ENCODE measurements at regions not wholly inside any gene's neighbourhood (a gene's known extent, or its start where the extent isn't known, plus 50 kb on each side); places are given as distances from the start of the nearest gene placed in this dataset.
"Not testable (repeated sequence)": the region's sequence is repeated elsewhere in the genome, so short reads cannot be mapped to it uniquely, and the experiment has no call there.

- DNase-seq (ENCODE audit: low spot score): no peak
Measured at GRCh38 chr2:78701546-78701945, 324.0 kb upstream of the REG3G start.

- peak; percentile 13 for DNase-seq (ENCODE audit: low spot score)
Measured at GRCh38 chr2:78707776-78708386, 317.6 kb upstream of the REG3G start.

DNA sequence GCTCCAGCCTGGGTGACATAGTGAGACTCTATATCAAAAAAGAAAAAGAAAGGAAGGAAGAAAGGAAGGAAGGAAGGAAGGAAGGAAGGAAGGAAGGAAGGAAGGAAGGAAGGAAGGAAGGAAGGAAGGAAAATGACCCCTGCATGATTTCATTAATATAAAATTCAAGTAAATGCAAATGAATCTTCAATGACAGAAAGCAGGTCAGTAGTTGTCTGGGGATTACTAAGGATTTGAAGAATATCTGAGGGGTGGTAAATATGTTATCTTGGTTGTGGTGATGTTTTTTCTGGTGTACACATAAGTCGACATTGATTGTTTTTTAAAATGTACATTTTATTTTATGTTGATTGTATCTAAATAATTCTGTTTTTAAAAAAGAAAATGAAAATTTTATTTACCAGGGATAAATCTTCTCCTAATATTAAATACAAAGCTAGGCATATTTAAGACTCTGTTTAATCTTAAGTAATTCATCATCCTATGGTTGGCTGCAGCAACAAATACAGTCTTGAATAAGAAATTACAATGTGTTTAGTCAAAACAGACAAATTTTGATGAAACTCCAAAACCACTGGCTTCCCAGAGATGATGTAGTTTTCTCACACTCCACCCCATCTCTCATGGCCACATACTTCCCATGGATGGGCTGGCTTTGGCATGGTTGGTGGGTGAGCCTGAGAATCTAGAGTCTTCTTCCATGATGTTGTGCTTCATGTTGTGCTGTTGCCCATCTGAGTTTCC, 314.7 kb upstream of the REG3G start:
- DNase-seq (ENCODE audit: low spot score): no peak

- no peak for DNase-seq (ENCODE audit: low spot score)
Measured at GRCh38 chr2:78715293-78715692, 310.2 kb upstream of the REG3G start.

DNA sequence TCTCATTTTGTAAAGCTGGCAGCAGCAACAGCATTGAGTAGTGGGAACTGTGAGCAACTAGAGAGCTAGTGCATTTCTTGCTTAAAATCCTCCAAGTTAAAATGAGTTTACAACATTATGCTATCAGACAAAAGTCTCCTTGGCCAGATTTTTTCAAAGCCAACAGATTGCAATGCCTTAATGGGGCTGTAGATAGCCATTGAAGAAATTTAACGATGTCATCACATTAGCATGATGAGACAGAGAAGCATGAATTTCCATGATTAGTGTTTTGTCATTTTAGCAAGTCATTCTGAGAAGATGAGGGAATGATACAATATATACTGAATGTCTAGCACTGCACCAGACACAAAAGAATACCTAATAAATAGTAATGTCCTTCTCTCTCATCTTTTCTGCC, 307.5 kb upstream of the REG3G start:
- DNase-seq (ENCODE audit: low spot score): no peak

DNA sequence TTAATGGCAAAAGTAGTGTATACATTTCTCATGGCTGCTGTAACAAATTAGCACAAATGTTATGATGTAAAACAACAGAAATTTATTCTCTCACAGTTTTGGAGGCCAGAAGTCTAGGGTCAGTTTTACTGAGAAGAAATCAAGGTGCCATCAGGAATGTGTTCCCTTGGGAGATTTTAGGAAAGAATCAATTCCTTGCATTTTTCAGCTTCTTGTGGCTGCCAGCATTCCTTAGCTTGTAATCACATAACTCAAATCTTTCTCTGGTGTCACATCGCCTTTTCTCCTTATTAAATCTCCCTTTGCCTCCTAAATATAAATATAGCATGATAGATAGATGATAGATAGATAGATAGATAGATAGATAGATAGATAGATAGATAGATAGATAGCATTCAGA, 307.0 kb upstream of the REG3G start:
- no peak for DNase-seq (ENCODE audit: low spot score)

DNA sequence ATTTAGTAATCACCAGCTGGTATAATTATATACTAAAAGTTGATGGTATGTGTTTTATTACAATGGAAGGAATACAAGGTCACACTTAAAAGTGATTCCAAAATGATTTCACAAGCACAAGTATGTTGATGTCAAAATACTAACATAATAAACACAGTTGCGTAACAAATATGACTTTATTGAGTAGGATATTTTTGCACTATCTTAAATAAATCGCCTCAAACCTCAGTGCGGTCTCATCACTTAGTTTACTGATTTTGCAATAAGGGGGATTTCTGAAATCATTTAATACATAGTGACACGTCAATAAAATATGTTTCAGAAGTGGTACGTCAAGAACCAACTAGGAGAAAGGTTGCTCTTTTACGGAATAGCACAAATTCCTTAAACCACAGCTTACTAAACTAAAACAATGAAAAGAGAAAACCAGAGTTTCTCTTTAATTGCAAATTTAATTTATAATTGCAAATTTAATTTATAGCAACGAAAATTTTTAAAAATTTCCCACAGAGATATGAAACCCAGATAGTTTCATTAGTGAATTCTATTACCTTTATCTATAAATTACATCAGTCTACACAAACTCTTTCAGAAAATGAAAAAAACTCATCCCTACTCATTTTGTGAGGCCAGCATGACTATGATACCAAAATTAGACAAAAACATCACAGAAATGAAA, 304.0 kb upstream of the REG3G start:
- DNase-seq (ENCODE audit: low spot score): no peak

DNA sequence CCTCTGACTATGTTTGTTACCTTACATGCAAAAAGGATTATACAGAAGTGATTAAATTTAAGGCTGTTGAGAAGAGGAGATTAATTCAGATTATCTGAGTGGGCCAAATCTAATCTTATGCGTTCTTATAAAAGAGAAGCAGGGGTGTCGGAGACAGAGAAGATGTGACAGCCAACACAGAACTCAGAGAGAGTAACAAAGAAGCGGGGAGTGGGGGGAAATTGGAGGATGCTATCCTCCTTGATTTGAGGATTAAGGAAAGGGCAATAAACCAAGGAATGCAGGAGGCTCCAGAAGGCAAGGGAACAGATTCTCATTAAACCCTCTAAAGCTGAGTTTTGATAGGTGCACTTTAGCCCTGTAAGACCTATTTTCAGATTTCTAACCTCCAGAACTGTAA, 291.3 kb upstream of the REG3G start:
- DNase-seq (ENCODE audit: low spot score): no peak

GRCh38 chr2:78739282-78739681, 286.2 kb upstream of the REG3G start:
- no peak for DNase-seq (ENCODE audit: low spot score)

DNA sequence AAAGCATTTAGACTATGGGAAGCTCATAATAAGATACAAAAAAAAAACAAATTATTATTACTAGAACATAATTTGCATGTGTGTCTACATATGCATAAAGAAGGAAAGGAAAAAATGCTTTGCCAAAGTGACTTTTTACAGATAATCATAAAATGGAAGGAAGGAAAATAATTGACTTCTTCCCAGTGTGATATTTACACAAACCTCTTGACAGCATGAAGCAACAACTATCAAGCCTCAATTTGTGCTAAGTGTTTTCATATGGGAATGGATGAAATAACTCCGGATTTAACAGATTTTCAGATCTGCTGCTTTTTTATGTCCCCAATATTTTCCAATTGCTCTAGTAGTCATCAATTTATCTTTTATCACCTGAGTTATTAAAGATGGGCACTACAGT, 275.9 kb upstream of the REG3G start:
- DNase-seq (ENCODE audit: low spot score): no peak

DNA sequence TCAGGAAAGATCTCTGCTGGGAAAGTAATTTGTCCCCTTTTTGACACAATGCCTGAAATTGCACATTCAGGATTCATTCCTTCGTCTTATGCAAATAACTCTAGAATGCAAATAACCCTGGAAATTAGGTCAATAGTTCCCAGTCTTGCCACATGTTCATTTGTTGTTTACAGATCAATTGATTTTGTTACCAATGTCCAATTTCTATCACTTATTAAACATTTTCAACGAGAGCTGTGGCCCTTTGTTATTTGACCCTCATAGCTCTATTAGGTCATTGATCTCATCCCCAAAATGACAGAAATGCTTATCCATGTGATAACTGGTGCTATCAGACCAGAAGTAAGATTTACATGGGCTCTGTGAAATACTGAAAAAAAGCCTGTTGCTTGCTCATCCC, 275.3 kb upstream of the REG3G start:
- no peak for DNase-seq (ENCODE audit: low spot score)

DNA sequence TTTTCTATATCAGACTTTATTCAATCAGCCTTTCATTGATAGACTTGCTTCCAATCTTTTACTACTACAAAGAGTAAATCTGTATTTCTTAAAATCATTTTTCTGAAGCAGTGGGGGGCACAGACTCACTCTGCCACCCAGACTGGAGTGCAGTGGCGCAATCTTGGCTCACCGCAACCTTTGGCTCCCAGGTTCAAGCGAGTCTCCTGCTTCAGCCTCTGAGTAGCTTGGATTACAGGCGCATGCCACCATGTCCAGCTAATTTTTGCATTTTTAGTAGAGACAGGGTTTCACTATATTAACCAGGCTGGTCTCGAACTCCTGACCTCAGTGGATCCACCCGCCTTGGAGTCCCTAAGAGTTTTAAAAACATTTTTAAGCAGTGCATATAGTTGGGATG, 270.6 kb upstream of the REG3G start:
- no peak for DNase-seq (ENCODE audit: low spot score)

GRCh38 chr2:78757191-78757590, 268.3 kb upstream of the REG3G start:
- DNase-seq (ENCODE audit: low spot score): no peak

- no peak for DNase-seq (ENCODE audit: low spot score)
Measured at GRCh38 chr2:78757640-78758039, 267.9 kb upstream of the REG3G start.

DNA sequence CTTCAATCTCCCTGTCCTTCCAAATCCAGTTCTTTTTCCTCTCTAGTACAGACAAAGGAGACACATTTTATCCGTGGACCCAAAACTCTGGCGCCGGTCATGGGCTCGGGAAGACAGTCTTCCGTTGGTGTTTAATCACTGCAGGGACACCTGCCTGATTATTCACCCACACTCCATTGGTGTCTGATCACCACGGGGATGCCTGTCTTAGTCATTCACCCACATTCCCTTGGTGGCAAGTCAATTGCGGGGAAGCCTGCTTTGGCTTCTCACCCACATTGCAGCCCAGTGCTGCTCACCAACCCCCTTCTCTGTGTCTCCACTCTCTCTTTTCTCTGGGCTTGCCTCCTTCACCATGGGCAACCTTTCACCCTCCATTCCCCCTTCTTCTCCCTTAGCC, 266.7 kb upstream of the REG3G start:
- DNase-seq (ENCODE audit: low spot score): not testable (repeated sequence)

DNA sequence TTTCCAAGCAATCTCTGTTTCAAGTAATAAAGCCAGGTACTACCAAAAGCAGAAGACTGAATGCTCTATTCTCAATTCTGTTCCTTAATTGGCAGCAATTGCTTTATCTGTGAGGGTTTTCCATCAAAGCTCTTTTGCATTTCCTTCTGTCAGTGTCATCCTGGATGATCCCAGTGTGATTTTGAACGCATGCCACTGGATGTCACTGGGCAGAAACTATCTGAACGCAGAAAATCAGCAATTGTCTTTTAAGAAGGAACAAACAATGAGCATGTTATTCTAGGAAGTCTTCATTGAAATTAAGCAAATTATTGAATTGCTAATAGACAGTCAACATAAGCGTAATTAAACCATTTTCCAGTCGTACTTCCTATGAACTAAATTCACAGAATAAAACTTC, 259.0 kb upstream of the REG3G start:
- no peak for DNase-seq (ENCODE audit: low spot score)

DNA sequence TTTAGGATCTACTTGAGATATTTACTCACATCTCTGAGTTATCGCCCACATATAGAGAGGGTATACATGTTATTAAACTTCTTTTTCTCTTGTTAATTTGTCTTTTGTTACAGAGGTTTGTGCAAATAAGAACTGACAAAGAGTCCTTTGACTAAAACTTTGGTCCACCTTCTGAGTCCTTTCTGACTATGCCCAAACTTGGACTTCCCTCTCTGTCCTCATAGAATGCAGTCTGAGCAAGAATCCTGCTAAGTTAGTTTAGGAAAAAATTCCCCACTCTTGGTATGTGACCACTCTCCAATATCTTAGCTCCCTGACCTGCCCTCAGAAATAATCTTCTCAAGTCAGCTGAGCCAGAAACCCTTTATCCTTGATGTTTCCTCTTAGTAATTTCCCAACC, 257.5 kb upstream of the REG3G start:
- DNase-seq (ENCODE audit: low spot score): no peak

DNA sequence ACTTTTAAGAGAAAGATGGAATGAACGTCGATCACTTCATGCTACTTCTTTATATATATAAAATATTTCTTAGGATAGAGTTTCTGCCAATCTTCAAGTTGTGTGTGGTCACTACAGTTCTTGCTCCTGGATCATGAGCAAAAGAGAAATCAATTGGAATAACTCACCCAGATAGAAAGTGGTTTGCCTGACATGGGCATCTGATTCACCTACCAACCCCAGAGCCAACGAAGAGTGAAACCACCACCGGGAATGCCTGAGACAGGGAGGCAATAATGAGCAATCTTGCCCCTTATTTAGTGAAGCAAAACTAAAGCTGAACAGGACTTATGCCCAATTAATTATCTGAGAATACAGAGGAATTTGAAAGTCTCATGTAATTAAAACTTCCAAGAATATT, 250.2 kb upstream of the REG3G start:
- DNase-seq (ENCODE audit: low spot score): no peak

DNA sequence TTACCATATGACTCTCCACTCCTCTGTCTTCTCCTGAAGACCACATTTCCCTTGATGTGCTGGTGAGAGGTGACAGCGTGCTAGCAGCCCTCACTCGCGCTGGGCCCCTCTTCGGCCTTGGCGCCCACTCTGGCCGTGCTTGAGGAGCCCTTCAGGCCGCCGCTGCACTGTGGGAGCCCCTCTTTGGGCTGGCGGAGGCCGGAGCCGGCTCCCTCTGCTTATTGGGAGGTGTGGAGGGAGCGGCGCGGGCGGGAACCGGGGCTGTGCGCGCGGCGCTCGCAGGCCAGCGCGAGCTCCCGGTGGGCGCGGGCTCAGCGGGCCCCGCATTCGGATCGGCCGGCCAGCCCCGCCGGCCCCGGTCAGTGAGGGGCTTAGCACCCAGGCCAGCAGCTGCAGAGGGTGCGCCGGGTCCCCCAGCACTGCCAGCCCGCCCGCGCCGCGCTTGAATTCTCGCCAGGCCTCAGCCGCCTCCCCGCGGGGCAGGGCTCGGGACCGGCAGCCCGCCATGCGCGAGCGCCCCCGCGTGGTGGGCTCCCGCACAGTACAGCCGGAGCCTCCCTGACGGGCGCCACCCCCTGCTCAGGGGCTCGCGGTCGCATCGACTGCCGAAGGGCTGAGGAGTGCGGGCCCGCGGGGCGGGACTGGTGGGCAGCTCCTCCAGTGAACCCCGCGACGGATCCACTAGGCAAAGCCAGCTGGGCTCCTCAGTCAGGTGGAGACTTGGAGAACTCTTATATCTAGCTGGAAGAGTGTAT, 246.6 kb upstream of the REG3G start:
- DNase-seq (ENCODE audit: low spot score): no peak

- no peak for DNase-seq (ENCODE audit: low spot score)
Measured at GRCh38 chr2:78779761-78780160, 245.7 kb upstream of the REG3G start.

- DNase-seq (ENCODE audit: low spot score): peak; percentile 31
Measured at GRCh38 chr2:78780256-78780655, 245.2 kb upstream of the REG3G start.

- no peak for DNase-seq (ENCODE audit: low spot score)
Measured at GRCh38 chr2:78780864-78781583, 244.5 kb upstream of the REG3G start.

Data from SK-N-DZ (cell line).